Muscle layer of colon (tissue), 2 donors: ENCODE measurements at regions not wholly inside any gene's neighbourhood (a gene's known extent, or its start where the extent isn't known, plus 50 kb on each side); places are given as distances from the start of the nearest gene placed in this dataset.
"Not testable (repeated sequence)": the region's sequence is repeated elsewhere in the genome, so short reads cannot be mapped to it uniquely, and the experiment has no call there.

Experiments
- H3K27ac ChIP-seq: one replicate; pipeline ENCODE4 v1.7.0; 2013; ENCODE audit warnings: low read depth, mild to moderate bottlenecking, low read length, moderate library complexity
- H3K27me3 ChIP-seq, 2 donors: one replicate each; pipeline ENCODE4 v1.7.0; 2013; ENCODE audit warnings: low read length in 2 of 2, mild to moderate bottlenecking in 2 of 2; ENCODE audit not compliant: insufficient read depth in 2 of 2, control insufficient read depth in 1 of 2
- H3K36me3 ChIP-seq: one replicate; pipeline ENCODE4 v1.7.0; 2013; ENCODE audit warnings: mild to moderate bottlenecking, low read length; ENCODE audit not compliant: insufficient read depth
- H3K4me1 ChIP-seq: one replicate; pipeline ENCODE4 v1.7.0; 2013; ENCODE audit warnings: mild to moderate bottlenecking, low read length; ENCODE audit not compliant: insufficient read depth
- H3K4me3 ChIP-seq, 2 donors: one replicate each; pipeline ENCODE4 v1.7.0; 2013; ENCODE audit warnings: low read length in 2 of 2, low read depth in 1 of 2, mild to moderate bottlenecking in 1 of 2, moderate library complexity in 1 of 2
- H3K9ac ChIP-seq: one replicate; pipeline ENCODE4 v1.7.0; 2013; ENCODE audit warnings: low read length
- H3K9me3 ChIP-seq: one replicate; pipeline ENCODE4 v1.7.0; 2013; ENCODE audit warnings: mild to moderate bottlenecking, low read length
- donor health status: abdominal sarcoma.
- donor health status: Adenocarcinoma of cecum.

DNA sequence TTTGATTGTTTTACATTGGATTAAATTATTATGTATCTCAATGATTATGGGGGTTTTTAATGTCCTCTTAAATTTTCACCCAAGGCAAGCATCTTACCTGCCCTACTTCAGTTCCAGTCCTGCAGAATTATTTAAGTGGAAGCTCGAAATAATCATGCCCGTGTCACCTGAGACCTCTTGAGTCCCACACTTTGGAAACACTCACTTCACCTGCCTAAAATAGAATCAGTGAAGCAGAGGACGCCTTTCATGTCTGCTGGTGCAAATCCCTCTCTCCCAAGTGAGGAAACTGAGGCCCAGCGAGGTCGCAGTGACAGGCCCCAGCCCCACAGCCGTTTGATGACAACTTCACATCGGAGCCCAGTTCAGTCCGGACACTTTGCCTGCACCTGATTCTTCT, 284.6 kb downstream of the C16orf95 start:
- no peaks in the 10 kb centered on the region for H3K4me1 ChIP-seq
- no peak overlapping the region for H3K27ac ChIP-seq
- H3K36me3 ChIP-seq = no peaks in the 10 kb centered on the region
- no peak overlapping the region for H3K4me3 ChIP-seq
- no peaks in the 10 kb centered on the region for H3K9me3 ChIP-seq
- no peak overlapping the region for H3K9ac ChIP-seq
- H3K27me3 ChIP-seq = peaks cover 0 to 9% of the 10 kb centered on the region in 2 donors

DNA sequence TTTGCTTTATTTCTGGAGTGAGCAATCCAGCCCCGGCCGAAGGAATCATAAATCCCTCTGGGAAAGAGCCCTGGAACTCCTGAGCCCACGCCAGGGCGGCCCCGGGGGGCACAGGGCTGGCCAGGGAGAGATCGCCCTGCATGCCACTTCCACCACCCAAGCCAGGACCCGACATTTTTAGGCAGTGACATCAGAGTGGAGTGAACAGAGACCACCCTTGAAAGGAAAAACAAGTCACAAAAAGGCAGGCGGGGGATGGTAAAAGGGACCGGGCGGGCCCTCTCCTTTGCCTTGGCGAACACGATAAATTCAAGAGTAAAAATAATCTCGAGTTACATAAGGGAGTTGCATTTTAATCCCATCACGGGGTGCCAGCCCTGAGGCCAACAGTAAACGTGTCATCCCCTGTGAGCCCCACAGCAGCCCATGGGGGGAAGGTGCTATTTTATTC, 284.1 kb downstream of the C16orf95 start:
- Histone ChIP-seq H3K27me3 (peaks cover 0 to 9% of the 10 kb centered on the region in 2 donors), H3K27ac (no peak overlapping the region), H3K36me3 (no peaks in the 10 kb centered on the region), H3K4me3 (no peak overlapping the region), H3K9ac (no peak overlapping the region), H3K9me3 (no peaks in the 10 kb centered on the region), H3K4me1 (no peaks in the 10 kb centered on the region)

DNA sequence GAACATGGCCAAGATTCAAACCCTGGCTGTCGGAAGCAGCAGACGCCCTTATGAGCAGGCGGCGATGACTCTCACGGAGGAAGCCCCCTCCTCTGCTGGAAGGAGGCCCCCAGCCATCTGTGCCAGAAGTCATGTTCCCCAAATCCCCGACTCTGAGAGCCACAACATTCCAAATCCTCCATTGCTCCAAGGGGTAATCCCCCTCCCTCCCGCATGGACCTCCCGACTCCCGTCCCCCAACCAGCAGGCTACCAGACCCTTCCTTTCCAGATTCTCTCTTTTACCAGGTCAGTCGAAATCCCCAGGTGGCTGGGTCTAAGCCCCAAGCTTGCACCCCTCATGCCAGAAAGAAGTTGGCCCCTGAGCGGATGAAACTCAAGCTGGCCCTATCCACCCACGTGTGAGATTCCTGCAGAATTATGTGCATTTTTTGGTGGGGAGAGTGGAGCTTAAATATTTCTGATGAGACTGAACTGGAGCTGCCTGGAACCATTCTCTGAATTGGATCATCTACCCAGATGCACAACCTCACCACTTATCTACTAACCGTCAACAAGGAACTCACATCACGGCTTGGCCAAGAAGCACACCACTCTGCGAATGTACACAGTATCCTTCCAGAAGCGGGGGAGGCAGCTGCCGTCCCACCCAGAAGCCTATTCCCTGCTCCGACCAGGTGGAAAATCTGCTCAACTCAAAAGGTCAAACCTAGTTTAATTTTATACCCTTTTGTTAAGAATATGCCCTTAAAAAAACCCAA, 283.5 kb downstream of the C16orf95 start:
- Histone ChIP-seq H3K9ac (no peak overlapping the region), H3K27me3 (peaks cover 0 to 9% of the 10 kb centered on the region in 2 donors), H3K36me3 (no peaks in the 10 kb centered on the region), H3K4me1 (no peaks in the 10 kb centered on the region), H3K4me3 (no peak overlapping the region), H3K27ac (no peak overlapping the region), H3K9me3 (no peaks in the 10 kb centered on the region)

DNA sequence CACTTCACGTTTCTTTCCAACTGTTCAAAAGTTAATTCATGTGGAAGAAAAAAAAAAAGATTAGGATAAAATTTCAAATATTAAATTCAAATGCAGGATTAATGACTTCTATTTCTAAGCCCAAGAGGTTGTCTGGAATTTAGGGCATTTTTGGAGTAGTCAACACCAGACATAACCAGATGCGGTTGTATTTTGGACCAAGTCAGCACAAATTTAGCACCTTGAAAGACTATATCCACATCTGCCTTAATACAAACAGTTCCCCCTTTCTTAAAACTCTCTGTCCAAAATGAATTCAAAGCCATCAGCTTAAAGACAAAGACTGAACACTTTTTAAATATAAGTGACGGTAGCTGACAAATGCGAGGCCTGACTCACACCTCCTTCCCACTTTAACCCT, 282.9 kb downstream of the C16orf95 start:
- Histone ChIP-seq H3K27me3 (peaks cover 0 to 9% of the 10 kb centered on the region in 2 donors), H3K4me1 (no peaks in the 10 kb centered on the region)

DNA sequence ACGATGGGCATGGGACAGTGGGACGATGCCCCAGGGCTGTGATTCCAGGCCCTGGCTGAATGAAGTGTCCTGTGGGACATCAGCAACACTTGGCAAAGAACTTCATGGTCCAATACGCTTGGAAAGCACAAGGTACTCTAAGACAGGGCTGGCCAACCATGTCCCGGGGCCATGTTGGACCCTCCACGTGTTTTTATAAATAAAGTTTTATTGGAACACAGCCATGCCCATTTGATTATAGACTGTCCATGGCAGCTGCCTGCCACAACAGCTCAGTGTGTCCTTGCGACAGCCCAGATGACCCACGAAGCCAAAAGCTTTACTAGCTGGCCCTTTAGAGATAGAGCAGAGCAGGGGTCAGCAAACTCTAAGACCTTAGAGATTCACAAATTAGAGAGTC, 282.1 kb downstream of the C16orf95 start:
- Histone ChIP-seq H3K9ac (no peak overlapping the region), H3K9me3 (no peaks in the 10 kb centered on the region), H3K27me3 (peaks cover 0 to 9% of the 10 kb centered on the region in 2 donors), H3K36me3 (no peaks in the 10 kb centered on the region), H3K27ac (no peak overlapping the region), H3K4me3 (no peak overlapping the region), H3K4me1 (no peaks in the 10 kb centered on the region)

More for the DNA sequence above, 282.9 kb downstream of the C16orf95 start:
- Histone ChIP-seq H3K9me3 (no peaks in the 10 kb centered on the region), H3K27ac (no peak overlapping the region), H3K36me3 (no peaks in the 10 kb centered on the region), H3K9ac (no peak overlapping the region), H3K4me3 (no peak overlapping the region)

DNA sequence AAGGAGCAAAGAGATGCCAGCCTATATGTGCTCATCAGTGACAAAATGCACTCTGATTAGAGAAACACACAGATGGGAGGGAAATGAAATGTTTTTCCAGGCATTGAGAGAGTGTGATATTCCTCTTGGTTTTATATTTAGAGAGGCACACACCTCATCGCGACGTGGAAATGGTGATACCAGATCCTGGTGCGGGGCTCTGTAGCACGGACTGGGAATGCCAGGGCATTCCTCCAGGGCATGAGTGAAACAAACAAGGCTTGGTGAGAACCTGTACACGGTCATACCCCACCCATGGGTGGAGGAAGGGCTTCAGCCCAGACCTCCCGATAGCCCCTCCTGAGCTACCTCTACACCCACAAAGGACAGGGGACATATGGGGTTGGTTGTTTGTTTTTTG, 280.2 kb downstream of the C16orf95 start:
- Histone ChIP-seq H3K27ac (no peak overlapping the region), H3K27me3 (peaks cover 0 to 25% of the 10 kb centered on the region in 2 donors), H3K36me3 (no peaks in the 10 kb centered on the region), H3K9ac (no peak overlapping the region), H3K4me3 (no peak overlapping the region), H3K4me1 (no peaks in the 10 kb centered on the region), H3K9me3 (no peaks in the 10 kb centered on the region)

DNA sequence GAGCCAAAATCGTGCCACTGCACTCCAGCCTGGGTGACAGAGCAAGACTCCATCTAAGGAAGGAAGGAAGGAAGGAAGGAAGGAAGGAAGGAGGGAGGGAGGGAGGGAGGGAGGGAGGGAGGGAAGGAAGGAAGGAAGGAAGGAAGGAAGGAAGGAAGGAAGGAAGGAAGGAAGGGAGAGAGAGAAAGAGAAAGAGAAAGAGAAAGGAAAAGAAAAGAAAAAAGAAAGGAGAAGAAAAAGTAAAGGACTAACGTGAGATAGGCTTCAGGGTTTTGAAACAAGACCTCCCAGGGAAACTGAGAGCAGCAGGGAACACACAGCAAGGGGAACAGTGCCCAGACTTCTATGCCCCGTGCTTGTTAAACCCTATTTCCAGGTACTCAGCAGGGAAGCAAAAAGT, 278.7 kb downstream of the C16orf95 start:
- H3K27ac ChIP-seq, H3K9me3 ChIP-seq, H3K9ac ChIP-seq, H3K36me3 ChIP-seq, H3K4me3 ChIP-seq, H3K4me1 ChIP-seq: not testable (repeated sequence)
- H3K27me3 ChIP-seq = peaks cover 0 to 22% of the 10 kb centered on the region in 2 donors

DNA sequence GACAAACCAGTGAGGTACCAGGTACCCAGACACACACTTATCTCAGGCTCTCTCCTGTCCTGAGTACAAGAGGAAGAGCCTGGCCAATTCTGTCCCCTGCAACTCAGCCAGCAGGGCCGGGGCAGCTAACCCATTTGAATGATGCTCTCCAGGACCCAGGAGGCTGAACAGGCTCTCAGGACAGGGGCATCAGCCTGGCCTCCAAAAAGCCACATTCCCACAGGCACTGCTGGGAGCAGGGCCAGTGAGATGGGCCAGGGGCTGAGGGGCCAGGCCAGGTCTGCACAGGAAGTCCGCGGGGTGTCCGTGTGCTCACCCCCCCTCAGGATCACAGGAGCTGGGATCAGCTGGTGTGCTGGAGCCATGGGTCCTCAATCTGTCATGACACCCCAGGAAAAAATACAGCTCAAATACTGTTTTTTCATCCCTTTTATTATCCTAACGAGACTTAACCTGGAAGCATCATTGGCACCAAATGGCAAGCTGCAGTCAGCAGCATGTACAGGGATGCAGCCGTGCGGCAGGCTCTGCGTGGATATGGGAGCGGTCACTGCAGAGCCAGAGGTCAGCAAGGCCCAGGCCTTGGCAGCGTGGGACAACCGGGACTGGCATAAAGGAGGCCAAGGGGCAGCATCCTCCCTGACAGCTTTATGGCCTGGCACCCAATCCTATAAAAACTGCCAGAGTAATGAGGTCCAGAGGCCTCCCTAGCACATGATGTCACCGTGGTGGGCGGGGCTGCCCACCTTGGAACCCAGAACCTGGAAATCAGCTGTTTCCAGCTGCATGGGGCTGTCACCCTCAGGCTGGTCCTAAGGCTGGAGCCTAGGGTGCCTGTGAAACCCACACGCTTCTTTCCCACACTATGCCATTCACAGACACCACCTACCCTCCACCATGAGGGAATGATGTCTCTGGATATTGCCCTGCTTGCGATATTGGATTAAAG, 276.7 kb downstream of the C16orf95 start:
- Histone ChIP-seq H3K4me1 (peaks cover 7% of the 10 kb centered on the region), H3K27me3 (peaks cover 0 to 24% of the 10 kb centered on the region in 2 donors), H3K9me3 (no peaks in the 10 kb centered on the region), H3K36me3 (no peaks in the 10 kb centered on the region), H3K9ac (no peak overlapping the region), H3K4me3 (no peak overlapping the region), H3K27ac (no peak overlapping the region)

DNA sequence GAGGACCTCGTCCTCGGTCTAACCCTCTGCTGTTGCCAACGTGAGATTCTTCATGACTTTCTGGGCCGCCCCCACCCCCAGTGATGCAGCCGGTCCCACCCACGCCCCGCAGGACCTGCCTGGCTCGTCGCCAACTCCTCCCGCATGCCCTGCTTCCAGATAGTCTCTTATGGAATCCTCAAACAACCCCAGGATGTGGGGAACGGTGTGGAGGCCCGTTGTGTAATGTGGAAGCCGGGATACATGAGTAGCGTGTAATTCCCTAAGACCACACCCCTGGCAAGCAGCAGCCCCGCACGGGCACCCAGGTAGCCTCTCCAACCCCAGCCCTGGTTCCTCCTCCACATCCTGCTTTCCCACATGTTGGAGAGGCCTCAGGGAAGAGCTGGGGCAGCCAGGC, 275.9 kb downstream of the C16orf95 start:
- Histone ChIP-seq H3K9me3 (no peaks in the 10 kb centered on the region), H3K27ac (no peak overlapping the region), H3K27me3 (peaks cover 0 to 30% of the 10 kb centered on the region in 2 donors), H3K4me1 (peaks cover 7% of the 10 kb centered on the region), H3K9ac (no peak overlapping the region), H3K36me3 (no peaks in the 10 kb centered on the region), H3K4me3 (no peak overlapping the region)

DNA sequence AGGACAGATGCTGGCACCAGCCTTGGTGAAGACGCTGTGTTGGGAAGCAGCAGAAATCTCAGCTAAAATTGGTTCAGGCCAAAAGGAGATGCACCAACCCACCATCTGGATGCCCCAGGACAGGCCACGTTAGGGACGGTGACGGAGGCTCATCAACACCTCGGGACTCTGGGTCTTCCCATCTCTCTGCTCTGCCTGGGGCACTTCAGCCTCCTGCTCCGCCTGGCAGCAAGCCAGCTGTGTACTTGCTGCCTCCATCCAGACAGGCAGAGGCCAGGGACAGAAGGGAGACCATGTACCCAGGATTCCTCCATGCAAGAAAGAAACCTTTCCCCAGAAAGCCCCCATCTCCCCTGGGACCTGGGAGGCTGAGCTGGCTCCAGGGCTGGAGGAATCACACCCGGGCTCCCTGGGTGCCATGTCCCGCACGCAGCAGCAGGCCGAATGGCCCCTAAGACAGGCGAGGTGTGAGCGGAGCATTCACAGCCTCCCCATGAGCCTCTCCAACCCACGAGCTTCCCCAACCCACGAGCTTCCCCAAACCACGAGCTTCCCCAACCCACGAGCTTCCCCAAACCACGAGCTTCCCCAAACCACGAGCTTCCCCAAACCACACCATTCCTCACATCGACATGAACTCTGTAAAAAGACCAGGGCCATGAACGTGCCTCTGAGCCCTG, 274.5 kb downstream of the C16orf95 start:
- H3K36me3 ChIP-seq = no peaks in the 10 kb centered on the region
- H3K9me3 ChIP-seq = no peaks in the 10 kb centered on the region
- no peak overlapping the region for H3K9ac ChIP-seq
- no peak overlapping the region for H3K27ac ChIP-seq
- H3K4me1 ChIP-seq = peaks cover 7% of the 10 kb centered on the region
- H3K27me3 ChIP-seq = peaks cover 0 to 41% of the 10 kb centered on the region in 2 donors
- no peak overlapping the region for H3K4me3 ChIP-seq
